GM11168 (cell line): ENCODE measurements at regions not wholly inside any gene's neighbourhood (a gene's known extent, or its start where the extent isn't known, plus 50 kb on each side); places are given as distances from the start of the nearest gene placed in this dataset.
"Not testable (repeated sequence)": the region's sequence is repeated elsewhere in the genome, so short reads cannot be mapped to it uniquely, and the experiment has no call there.

Experiments
- in situ Hi-C: fragments of 300-500 bp; cut with MboI; formaldehyde crosslinking; loops from one replicate; pipeline ENCODE4 v1.12.0; 2022; ENCODE audit warnings: low sequenced_read_pairs; ENCODE audit not compliant: unreplicated experiment

DNA sequence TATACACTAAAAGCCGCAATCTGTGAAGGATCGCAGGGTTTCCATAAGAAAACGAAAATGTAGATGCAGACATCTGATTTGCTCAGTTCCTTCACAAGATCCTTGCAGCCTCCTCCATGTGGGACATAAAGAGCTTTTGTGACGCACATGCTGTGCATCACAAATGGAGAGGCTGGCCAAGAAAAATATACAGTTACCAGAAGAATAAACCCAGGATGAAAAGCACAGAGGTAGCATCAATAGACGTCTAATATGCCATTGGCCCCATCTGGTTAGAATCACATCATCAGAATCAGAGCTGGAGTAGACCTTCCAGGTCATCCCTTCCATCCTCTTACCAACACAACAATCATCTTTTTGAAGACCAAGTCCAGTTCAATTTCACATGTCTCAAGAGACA lies 517.4 kb downstream of the RAB28 start:
- in situ Hi-C loops, result no loop called here

DNA sequence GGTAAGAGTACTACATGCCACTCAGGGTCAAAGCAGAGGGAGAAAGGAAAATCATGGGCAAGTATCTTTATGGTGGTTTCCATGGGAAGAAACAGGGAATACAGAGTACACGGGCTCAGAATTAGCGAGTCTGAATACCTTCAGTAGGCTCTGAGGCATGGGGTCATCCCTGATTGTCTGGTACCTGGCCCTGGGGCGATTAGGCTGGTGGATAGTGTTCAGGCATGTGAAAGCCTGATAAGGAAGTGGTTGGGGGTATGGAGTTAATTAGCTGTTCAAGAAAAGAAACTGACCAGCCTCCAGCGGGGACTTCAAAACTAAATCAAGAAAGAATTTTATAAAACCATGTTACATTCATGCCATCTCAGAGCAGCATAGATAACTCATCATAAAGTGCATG lies 518.8 kb downstream of the RAB28 start:
- in situ Hi-C loops, result no loop called here

DNA sequence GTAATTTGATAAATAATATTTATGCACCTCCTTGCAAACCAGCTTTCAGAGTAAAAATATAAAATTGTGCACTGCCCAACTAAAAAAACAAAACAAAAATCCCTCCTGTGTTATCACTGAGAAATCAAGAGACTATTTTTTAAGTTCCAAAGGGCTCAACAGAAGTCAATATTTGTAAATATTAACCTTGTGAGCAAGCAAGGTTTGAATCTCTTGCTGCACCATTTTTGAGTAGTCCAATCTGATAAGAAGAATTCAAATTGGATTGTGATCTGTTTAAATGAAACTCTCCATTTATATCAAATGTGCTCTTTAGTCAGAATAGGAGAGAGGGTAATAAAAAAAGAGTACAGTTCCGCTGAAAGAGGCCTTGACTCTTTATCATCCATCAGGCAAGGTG lies 520.2 kb downstream of the RAB28 start:
- in situ Hi-C loops, result no loop called here

DNA sequence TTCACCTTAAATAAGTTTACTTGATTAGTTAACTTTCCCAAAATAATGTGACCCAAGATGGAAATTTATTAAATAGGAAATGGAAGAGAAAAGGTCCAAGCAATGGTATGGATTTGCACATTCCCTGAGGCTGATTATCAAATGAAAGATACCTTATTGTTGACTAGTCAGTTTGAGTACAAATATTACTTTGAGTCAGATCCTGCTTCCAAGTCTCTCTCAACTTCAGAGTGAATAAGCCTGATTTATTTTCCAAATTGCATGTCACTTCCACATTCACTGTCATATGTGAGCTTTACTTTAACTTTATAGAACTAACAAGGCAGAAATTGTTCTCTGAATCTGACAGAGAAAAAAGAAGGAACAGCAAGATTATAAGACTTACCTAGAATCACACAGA lies 520.8 kb downstream of the RAB28 start:
- in situ Hi-C loops, result no loop called here

DNA sequence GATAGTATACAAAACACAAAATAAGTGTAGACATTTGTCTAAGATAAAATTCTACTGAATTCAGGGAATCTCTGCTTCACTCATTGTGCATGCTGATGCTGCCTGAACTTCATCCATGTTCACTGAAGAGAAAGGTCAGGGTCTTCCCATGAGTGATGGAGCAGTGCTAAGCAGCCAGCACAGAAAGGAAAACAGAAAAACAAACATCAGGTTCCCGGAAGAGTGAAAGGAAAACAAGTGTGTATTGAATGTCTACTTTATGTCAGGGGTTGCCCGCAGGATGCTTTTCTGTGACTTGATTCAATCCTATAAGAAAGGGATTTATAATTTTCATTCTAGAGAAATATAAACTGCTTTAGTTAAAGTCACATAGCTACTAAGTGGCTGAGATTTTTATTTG lies 522.4 kb downstream of the RAB28 start:
- in situ Hi-C loops, result no loop called here

DNA sequence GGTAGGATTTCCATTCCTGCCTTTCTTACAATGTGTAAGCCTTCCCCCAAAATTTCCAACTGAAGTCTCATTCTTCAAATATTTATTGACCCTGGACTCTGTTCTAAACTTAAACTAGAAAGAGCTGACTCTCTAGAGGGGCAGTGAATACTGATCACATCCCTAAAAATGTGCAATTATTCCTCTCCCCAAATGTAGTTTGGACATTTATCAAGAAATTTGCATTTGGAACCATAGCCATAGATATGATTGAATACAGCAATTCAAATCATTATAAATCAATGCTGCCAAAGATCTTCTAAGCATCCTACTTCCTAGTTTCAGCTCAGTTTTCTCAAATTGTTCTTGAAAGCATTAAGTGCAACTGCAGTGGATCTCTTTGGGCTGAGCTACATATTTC lies 525.7 kb downstream of the RAB28 start:
- in situ Hi-C loops, result no loop called here

DNA sequence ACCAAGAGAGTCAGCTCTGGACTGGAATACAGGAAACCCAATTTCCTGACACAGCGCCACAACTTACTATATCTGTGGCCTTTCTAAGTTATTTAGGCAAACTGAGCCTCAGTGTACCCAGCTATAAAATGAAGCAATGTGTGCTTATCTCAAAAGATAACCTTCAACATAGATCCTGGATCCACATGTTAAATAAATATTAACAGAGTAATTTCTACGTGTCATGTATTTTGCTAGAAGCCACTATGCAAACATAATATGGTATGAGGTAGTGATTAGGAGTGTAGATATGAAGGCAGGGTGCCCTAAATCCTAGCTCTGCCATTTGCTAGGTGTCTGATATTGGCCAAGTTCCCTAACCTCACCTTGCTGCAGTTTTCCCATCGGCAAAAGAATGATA lies 527.0 kb downstream of the RAB28 start:
- in situ Hi-C loops, result no loop called here

DNA sequence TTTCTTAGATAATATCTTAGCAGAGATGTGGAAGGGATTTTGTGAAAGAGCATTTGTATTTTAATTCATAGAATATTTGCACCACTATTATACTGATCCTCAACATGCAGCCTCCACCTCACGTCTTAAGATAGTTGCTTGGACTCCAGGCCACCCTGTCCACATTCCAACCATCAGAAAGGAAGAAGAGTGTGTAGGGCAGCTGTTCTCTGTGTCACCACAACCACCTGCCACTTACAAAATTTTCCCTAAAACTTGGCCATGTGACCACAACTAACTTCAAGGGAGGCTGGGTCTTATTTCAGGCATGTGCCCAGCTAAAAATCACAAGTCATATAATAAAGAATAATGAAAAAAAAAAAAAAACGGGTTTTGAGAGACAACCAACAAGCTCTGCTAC lies 528.1 kb downstream of the RAB28 start:
- in situ Hi-C loops, result no loop called here

DNA sequence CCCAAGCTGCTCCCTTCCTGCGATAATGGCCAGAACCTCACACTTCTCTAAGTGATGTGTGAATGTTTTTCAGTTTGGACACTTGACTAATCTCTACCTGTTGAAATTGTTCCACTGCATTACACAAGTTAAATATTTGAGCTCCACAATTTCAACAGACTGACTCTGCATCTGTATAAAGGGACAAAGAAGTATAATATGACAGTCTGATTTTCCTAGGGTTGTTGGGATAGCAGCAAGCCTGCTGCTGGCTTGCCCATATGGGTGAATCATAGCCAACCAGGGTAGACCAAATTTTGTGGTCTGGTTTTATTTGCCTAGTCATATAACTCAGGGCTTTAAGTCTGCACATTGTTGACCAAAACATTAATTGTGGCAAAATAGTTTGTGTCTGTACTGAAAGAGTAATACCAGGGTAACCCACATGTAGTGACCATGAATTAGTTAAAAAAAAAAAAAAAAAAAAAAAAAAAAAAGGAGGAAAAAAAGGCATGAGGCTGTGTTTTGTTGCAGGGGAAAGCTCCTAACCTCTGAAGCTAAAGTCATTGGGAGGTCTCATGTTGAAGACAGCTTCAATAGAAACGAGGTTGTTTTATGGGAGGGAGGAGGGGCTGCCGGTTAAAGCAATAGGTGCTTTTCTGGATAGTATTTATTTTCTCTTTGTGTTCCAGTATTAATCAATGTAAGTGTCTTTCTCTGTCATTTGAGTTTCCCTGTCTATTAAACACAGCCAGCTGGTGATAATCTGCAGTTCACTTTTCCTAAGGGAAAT lies 534.2 kb downstream of the RAB28 start:
- in situ Hi-C loops, result no loop called here

DNA sequence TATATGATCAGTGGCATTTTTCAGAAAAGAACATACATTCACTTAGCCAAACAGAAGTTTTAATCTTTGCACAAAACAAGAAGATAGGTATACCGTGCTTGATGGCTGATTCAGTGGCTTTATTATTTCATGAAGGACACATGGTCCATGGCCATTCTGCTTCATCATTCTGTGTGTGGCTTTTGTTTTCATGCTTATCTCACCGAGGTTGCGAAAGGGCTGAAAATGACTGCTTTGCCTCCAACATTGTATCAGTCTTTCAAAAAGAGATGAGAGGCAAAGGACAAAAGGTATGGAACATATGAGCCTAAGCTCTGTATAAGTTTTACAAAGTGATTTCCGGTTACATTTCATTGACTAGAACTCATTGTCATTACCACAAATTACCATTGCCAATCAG lies 541.1 kb downstream of the RAB28 start:
- in situ Hi-C loops, result no loop called here

DNA sequence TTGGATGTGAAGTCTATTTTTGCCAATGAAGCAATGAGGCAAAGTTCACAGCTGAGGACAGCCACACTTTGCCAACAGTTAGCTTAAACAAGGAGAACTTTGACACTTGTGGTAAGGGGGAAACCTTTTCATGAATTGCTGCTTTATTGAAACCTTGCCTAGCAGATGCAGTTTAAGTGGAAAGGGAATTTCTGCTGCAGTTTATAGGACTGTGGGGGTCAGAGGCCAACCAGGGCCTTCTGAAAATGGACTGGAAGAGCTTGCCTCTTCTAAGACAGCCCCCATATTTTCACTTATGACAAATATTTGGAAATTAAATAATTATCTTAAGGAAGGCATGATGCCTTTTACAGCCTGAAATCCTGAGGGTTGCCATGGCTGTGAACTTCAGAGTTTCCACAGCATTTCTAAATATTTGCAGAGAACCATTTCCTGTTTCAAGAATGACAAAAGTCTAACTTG lies 550.3 kb downstream of the RAB28 start:
- in situ Hi-C loops, result no loop called here

DNA sequence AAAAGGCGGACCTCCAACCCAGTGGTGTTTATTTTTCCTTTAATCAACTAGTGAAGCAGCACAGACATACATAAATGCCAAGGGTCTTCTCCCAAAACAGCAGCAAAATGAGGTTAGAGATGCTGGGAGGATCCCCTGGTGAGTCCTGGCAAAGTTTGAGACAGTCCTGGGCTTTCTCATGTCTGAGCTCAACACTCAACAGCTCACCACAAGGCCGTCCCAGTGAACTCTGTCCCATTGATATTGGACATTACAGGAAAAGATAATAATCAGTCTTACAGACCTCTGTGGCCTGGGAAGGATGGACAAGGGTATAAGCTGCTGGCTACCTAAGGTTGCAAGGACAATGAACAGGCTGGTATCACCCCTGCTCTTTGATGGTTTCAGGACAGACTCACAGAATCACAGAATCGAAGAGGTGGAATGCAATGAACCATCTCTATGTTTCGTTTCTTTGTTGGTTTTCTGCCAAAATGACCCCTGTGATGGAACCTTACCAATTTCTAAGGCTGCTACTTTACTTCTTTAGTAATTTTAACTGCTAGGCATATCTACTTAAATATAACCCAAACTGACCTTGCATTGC lies 551.8 kb downstream of the RAB28 start:
- in situ Hi-C loops, result no loop called here

DNA sequence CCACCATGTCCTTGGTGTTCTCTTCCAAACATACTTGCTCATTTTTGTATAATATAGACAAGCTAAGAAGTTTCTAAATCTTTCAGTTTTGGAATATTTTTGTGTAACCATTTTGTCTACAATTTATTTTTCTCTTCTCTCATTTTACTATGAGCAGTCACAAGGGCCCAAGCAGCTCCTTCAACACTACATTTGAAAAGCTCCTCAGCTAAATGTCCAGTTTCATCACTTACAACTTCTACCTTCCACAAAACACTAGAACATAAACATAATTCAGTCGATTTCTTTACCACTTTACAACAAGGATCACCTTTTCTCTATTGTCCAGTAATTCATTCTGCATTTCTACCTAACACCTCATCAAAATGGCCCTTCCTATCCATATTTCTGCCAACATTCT lies 554.4 kb downstream of the RAB28 start:
- in situ Hi-C loops, result no loop called here

DNA sequence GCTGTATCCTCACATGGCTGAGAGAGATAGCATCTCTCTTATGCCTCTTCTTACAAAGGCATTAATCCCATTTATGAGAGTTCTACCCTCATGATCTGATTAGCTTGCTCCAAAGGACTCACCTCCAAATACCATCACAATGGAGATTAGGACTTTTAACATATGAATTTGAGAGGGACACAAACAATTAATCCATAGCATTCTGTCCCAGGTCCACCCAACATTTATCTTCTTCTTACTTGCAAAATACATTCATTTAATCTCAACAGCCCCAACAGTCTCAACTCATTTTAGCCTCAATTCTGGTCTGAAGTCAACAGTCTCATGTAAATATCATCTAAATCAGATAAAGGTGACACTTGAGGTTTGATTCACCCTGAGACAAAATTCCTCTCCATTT lies 555.4 kb downstream of the RAB28 start:
- in situ Hi-C loops, result no loop called here

DNA sequence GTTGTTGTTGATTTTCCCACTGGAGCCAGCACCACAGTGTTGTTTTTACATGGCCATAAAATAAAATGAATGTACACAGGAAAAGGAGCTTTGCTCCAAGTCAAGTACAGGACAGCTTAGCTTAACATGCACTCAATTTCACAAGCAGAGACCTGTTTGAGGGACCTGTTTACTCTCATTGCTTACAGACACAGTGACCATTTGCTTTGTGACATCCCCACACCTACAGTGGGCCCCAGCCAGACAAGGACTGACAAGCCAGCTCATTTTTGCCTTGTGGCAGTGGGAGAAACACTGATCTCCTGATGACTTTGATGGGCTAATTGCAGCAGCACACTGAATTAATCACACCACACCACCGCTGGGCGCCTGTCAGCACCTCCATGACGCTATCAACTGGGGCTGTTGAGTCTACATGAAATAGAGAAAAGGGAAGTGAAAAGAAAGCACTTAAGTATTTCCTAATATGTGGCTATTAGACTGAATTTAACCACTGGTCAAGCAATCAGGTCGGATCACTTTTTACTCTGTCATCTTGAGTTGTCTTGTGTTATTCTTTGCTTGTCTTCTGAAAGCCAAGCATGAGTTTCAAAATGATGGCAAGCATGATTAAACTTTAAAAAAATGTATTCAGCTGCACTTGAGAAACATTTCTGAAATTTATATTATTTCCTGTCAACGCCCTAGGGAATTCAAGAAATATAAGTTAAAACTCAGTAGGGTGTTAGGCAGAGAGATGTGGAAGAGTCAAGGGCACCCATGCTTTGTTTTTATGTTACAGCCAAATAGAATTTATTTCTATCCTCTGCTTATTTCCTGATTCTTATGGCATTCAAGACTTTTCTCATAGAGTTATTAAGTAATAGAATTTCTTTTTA lies 557.7 kb downstream of the RAB28 start:
- in situ Hi-C loops, result no loop called here

DNA sequence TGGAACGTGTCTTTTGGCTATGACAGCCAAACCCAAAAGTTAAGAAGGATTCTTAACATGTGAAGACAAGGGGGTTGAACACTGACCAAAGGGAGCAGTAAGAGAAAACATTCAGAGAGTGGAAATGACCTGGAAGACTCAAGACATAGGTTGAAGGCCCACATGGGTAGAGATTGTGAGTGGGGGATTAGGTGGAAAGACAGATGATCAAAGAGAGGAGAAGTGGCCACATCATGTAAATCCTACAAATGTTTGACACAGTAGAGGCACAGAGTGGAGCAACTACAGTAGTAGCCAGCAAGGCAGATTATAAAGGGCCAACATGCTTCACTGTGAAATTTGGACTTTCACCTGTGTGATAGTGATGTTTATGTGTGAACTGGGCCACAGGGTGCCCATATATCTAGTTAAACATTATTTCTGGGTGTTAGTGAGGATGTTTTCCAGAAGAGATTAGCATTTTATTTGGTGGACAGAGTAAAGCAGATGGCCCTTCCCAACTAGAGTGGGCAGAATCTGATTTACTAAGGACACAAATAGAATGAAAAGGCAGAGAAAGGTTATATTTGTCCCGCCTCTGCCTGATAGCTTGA lies 559.3 kb downstream of the RAB28 start:
- in situ Hi-C loops, result no loop called here

DNA sequence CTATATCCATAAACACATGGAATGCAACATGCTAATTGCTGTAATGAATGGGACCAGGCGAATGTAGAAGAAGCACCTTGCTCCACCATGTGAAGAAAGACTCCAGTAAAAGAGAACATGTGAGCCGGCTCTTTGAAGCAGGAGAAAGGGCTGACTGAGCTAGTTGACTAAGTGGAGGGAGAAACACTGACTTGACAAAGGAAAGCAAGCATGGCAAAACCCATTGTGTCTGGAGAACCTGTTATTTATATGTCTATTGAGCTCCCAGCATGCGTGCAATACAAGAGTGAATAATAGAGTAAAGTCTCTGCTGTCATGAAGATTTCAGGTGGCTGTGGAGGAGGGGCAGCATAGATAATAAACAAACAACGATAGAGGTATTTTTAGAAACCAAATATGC lies 559.9 kb downstream of the RAB28 start:
- in situ Hi-C loops, result no loop called here

DNA sequence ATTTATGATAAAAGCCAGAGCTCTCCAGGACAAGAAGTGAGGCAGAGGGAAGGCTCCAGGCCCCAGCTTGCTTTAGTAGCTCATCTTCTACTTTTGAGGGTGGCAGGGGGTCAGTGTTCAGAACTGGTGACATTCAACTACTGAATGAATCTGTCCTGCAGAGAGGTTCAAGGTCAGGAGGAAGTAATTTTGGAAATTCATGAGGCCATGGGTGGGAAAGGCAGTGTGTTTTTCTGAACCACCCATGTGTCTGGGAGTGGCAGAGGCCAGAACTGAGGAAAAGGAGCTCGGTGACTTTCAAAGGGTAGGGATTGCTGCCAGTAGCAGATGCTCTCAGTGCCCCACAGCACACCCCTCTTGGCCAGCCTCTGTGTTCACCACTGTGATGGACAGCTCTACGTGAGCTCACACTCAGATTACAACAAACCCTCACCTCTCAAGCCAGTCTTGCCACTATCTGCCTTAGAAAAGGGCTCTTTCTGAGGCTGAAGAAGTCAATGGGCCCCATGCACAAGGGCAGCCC lies 571.2 kb downstream of the RAB28 start:
- in situ Hi-C loops, result no loop called here

DNA sequence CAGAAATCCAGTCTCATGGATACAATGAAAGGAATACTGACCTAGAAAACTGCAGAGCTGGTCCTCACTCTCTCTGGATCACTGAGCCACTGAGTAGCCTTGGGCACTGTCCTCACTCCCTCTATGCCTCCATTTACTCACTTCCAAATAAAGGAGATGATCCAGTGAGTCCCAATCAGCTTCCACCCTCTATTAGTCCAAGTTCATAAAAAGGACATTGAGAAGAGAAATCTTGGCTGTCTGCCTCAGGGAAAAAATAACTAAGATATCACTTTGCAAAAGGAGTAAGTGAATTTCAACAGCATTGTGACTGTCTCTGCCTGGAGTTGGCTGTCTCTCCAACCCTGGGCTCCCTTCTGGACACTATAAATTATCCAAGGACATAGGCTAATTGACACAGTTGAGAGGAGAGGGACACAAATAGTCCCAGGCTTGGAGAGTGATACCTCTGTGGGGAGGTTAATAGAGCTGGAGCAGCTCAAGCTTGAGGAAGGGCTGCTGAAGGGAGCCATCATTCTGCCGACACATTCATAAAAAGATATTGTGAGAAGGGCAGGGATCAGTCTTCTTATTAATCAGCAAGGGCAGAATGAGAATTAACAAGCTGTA lies 572.3 kb downstream of the RAB28 start:
- in situ Hi-C loops, result no loop called here

DNA sequence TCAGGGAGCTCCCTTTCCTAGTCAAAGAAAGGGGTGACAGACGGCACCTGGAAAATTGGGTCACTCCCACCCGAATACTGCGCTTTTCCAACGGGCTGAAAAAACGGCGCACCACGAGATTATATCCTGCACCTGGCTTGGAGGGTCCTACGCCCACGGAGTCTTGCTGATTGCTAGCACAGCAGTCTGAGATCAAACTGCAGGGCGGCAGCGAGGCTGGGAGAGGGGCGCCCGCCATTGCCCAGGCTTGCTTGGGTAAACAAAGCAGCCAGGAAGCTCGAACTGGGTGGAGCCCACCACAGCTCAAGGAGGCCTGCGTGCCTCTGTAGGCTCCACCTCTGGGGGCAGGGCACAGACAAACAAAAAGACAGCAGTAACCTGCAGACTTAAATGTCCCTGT lies 580.5 kb downstream of the RAB28 start:
- in situ Hi-C loops, result not testable (repeated sequence)
